Sigmoid colon (tissue), 3 donors: ENCODE measurements at regions not wholly inside any gene's neighbourhood (a gene's known extent, or its start where the extent isn't known, plus 50 kb on each side); places are given as distances from the start of the nearest gene placed in this dataset.

ENCODE experiments used
- CTCF ChIP-seq, 4 experiments: fragments of 450-650 bp in 3 of 4; fragments of 200-600 bp in 1 of 4; IDR thresholded peaks; one replicate each; pipeline ENCODE4 v1.5.1; 2016 to 2019; ENCODE audit warnings: antibody characterized with exemption in 4 of 4, mild to moderate bottlenecking in 3 of 4, moderate library complexity in 2 of 4
- POLR2A ChIP-seq, 2 donors: fragments of 450-650 bp; IDR thresholded peaks; one replicate each; pipeline ENCODE4 v1.6.1; 2016; ENCODE audit warnings: antibody characterized with exemption in 2 of 2, mild to moderate bottlenecking in 2 of 2, moderate library complexity in 2 of 2

- no peak for TF ChIP-seq POLR2A (IDR thresholded peaks at IDR 0.05)
- TF ChIP-seq CTCF (IDR thresholded peaks at IDR 0.05), result no peak
Observed at GRCh38 chr15:48062148-48062872, 58.5 kb upstream of the SLC24A5 start.
